HepG2 (cell line): ENCODE measurements at regions not wholly inside any gene's neighbourhood (a gene's known extent, or its start where the extent isn't known, plus 50 kb on each side); places are given as distances from the start of the nearest gene placed in this dataset.

Experiments used
- ATAC-seq: fragments of 200-7000 bp; cut with Tn5 transposase; 3 replicates; pipeline ENCODE4 v1.9.1; 2020; ENCODE audit warnings: mild to moderate bottlenecking, moderate library complexity
- BruUV-seq: library from RNA; stranded (reverse); fragments of 400-500 nt; replicated peaks from 2 replicates; lab custom pipeline; 2021; lab: Mats Ljungman, UMichigan
- CTCF ChIA-PET: fragments of 300-600 bp; formaldehyde crosslinking; extraction: SDS; loops from one replicate; lab custom pipeline; 2021; ENCODE audit warnings: low total read pairs, inconsistent platforms, low intra/inter-chr PET ratio; lab: Yijun Ruan, JAX
- POLR2A ChIA-PET: fragments of 350-600 bp; sonication (Branson Sonifier 250); formaldehyde crosslinking; loops from one replicate; lab custom pipeline; 2020; ENCODE audit warnings: antibody characterized with exemption, inconsistent platforms; lab: Yijun Ruan, JAX
- DNase-seq: peaks from one replicate; pipeline ENCODE4 v3.0.0-alpha.2; 2015; ENCODE audit warnings: low spot score
- FAIRE-seq: peaks from 3 replicates; lab custom pipeline; 2011; peaks lifted over from hg19 to GRCh38; lab: Jason Lieb, UNC
- H2AFZ ChIP-seq: one replicate; pipeline ENCODE4 v1.6.1; 2011; ENCODE audit warnings: low read length, inconsistent platforms
- H3K27ac ChIP-seq: fragments of 300-600 bp; 3 replicates; pipeline ENCODE4 v1.8.0; 2011; ENCODE audit warnings: mixed run types, mild to moderate bottlenecking, mixed read lengths, low read length, inconsistent platforms; ENCODE audit not compliant: insufficient read depth; ENCODE audit errors: extremely low read length
- H3K27me3 ChIP-seq, 2 experiments: fragments of 200-600 bp in 1 of 2; 2 replicates in 1 of 2; 3 replicates in 1 of 2; pipeline versions ENCODE4 v1.6.0 to v1.8.0; 2011; ENCODE audit warnings: low read length in 2 of 2, mild to moderate bottlenecking in 2 of 2, moderate library complexity in 2 of 2, inconsistent platforms in 1 of 2; ENCODE audit not compliant: insufficient read depth in 2 of 2, control insufficient read depth in 1 of 2
- H3K36me3 ChIP-seq, 2 experiments: fragments of 200-600 bp in 1 of 2; replicated peaks in 1 of 2; 2 replicates in 1 of 2; 3 replicates in 1 of 2; pipeline versions ENCODE4 v1.5.1 to v1.8.0; 2011; ENCODE audit warnings: low read length in 2 of 2, inconsistent platforms in 1 of 2; ENCODE audit not compliant: insufficient read depth in 2 of 2, control insufficient read depth in 1 of 2
- H3K4me1 ChIP-seq: 2 replicates; pipeline ENCODE4 v1.5.1; 2012; ENCODE audit warnings: low read length, inconsistent platforms; ENCODE audit not compliant: insufficient read depth
- H3K4me2 ChIP-seq: 2 replicates; pipeline ENCODE4 v1.6.0; 2011; ENCODE audit warnings: low read depth, low read length, inconsistent platforms
- H3K4me3 ChIP-seq, 3 experiments: fragments of 200-600 bp in 1 of 3; sonication (generic), shearing (Covaris generic) in 1 of 3; replicated peaks in 1 of 3; 2 replicates each; pipeline ENCODE4 v1.5.1; 2011 to 2016; ENCODE audit warnings: low read length in 3 of 3, inconsistent platforms in 2 of 3, low read depth in 2 of 3, mild to moderate bottlenecking in 2 of 3, control low read depth in 1 of 3, mixed read lengths in 1 of 3; ENCODE audit not compliant: insufficient read depth in 1 of 3
- H3K79me2 ChIP-seq: one replicate; pipeline ENCODE4 v1.6.1; 2011; ENCODE audit warnings: low read length, inconsistent platforms; ENCODE audit not compliant: insufficient read depth
- H3K9ac ChIP-seq: 2 replicates; pipeline ENCODE4 v1.6.0; 2011; ENCODE audit warnings: mild to moderate bottlenecking, low read depth, low read length, inconsistent platforms; ENCODE audit not compliant: insufficient read depth
- H3K9me3 ChIP-seq: 2 replicates; pipeline ENCODE4 v1.5.1; 2012; ENCODE audit warnings: mild to moderate bottlenecking, low read length
- H4K20me1 ChIP-seq: 2 replicates; pipeline ENCODE4 v1.6.0; 2011; ENCODE audit warnings: inconsistent platforms, mild to moderate bottlenecking, low read length, moderate library complexity; ENCODE audit not compliant: insufficient read depth
- CBX1 ChIP-seq: IDR thresholded peaks from one replicate; pipeline ENCODE4 v1.6.1; 2016; ENCODE audit warnings: antibody characterized with exemption, low read depth
- HDAC6 ChIP-seq: fragments of 200-600 bp; sonication (generic); IDR thresholded peaks from 2 replicates; pipeline ENCODE4 v1.7.0; 2017; ENCODE audit warnings: mild to moderate bottlenecking, antibody characterized with exemption, low read length, low read depth
- KDM3A ChIP-seq: IDR thresholded peaks from 2 replicates; pipeline ENCODE4 v1.6.1; 2018; ENCODE audit warnings: low read depth, missing compliant biosample characterization
- KDM5B ChIP-seq: sonication (generic); formaldehyde crosslinking; IDR thresholded peaks from 2 replicates; pipeline ENCODE4 v1.4.0; 2020; ENCODE audit warnings: missing genetic modification reagents, mild to moderate bottlenecking, borderline replicate concordance
- MAFK ChIP-seq, 2 experiments: IDR thresholded peaks in 1 of 2; conservative IDR thresholded peaks in 1 of 2; 2 replicates each; pipeline ENCODE4 v1.6.1; 2011; ENCODE audit warnings: improper control_type of control experiment in 2 of 2, low read length in 2 of 2
- MED1 ChIP-seq: sonication (generic); formaldehyde crosslinking; IDR thresholded peaks from 2 replicates; pipeline ENCODE4 v1.4.0; 2020; ENCODE audit warnings: missing genetic modification reagents
- MIXL1 ChIP-seq: IDR thresholded peaks from 2 replicates; pipeline ENCODE4 v1.6.1; 2016
- MLLT10 ChIP-seq: sonication (generic); formaldehyde crosslinking; IDR thresholded peaks from 2 replicates; pipeline ENCODE4 v1.4.0; 2020; ENCODE audit warnings: missing genetic modification reagents
- POLR2AphosphoS5 ChIP-seq: IDR thresholded peaks from 2 replicates; pipeline ENCODE4 v1.6.1; 2012; ENCODE audit warnings: low read depth, low read length
- THAP8 ChIP-seq: sonication (generic); formaldehyde crosslinking; IDR thresholded peaks from 2 replicates; pipeline ENCODE4 v1.5.1; 2020; ENCODE audit warnings: missing genetic modification reagents, mild to moderate bottlenecking, borderline replicate concordance
- ZMAT3 ChIP-seq: sonication (generic); formaldehyde crosslinking; conservative IDR thresholded peaks from 2 replicates; pipeline ENCODE4 v1.7.0; 2021; ENCODE audit warnings: missing genetic modification reagents
- ZNF564 ChIP-seq: sonication (generic); formaldehyde crosslinking; IDR thresholded peaks from 2 replicates; pipeline ENCODE4 v1.8.1; 2023; ENCODE audit warnings: mild to moderate bottlenecking, missing genetic modification reagents
- ZNF788 ChIP-seq: sonication (generic); formaldehyde crosslinking; IDR thresholded peaks from 2 replicates; pipeline ENCODE4 v1.5.0; 2020; ENCODE audit warnings: mild to moderate bottlenecking, missing genetic modification reagents, borderline replicate concordance
- ZSCAN22 ChIP-seq: sonication (generic); formaldehyde crosslinking; IDR thresholded peaks from 2 replicates; pipeline ENCODE4 v1.4.0; 2020; ENCODE audit warnings: mild to moderate bottlenecking, missing genetic modification reagents
- WGBS: methylation state at CpG from one replicate; pipeline ENCODE4 v1.1.6; 2017; ENCODE audit warnings: low lambda C conversion rate; 5-methylcytosine and 5-hydroxymethylcytosine counted together
- in situ Hi-C: cut with HindIII; loops from 2 replicates; pipeline ENCODE4 v1.10.0; 2017; ENCODE audit warnings: low pct_unique_long_range_greater_than_20kb; ENCODE audit not compliant: extremely low pct_ligation_motif_present
- intact Hi-C: fragments of 100-400 bp; cut with micrococcal nuclease; formaldehyde crosslinking; loops from one replicate; pipeline ENCODE4 v1.10.0; 2022; ENCODE audit not compliant: unreplicated experiment
- TF ChIP-seq, protein P1 (sequence below): sonication (generic); formaldehyde crosslinking; IDR thresholded peaks from 2 replicates; pipeline ENCODE4 v1.5.0; 2020; ENCODE audit warnings: mild to moderate bottlenecking, missing genetic modification reagents
- TF ChIP-seq, protein P2 (sequence below): sonication (generic); formaldehyde crosslinking; IDR thresholded peaks from 2 replicates; pipeline ENCODE4 v1.4.0; 2020; ENCODE audit warnings: low read depth, mild to moderate bottlenecking, missing genetic modification reagents

- H3K9ac ChIP-seq, result no peak overlapping the region
- DNase-seq (no peak), FAIRE-seq (no peak), ATAC-seq (no peak)
- no peak overlapping the region for H2AFZ ChIP-seq
- in situ Hi-C loops, result no loop called here
- intact Hi-C loops, result no loop called here
- CTCF ChIA-PET, result no interaction called here
- H3K4me2 ChIP-seq, result no peak overlapping the region
- peaks cover 12% of the 10 kb centered on the region; the same call in 1 of the 2 replicates for H3K9me3 ChIP-seq
- no peaks in the 10 kb centered on the region for H3K79me2 ChIP-seq
- POLR2A ChIA-PET, result no interaction called here
- H3K4me1 ChIP-seq, result no peaks in the 10 kb centered on the region
- no peaks in the 10 kb centered on the region for H3K36me3 ChIP-seq
- TF ChIP-seq MAFK (conservative IDR thresholded peaks at IDR 0.05 in 1 of 2, IDR thresholded peaks at IDR 0.05 in 1 of 2; ENCODE audit: low read length in 2 of 2) (peak in 1 of 2 experiments; percentile 64; a peak in 1 of 4 replicates), KDM5B (CRISPR knock-in tag) (no peak)
- TF ChIP-seq, protein P1, sequence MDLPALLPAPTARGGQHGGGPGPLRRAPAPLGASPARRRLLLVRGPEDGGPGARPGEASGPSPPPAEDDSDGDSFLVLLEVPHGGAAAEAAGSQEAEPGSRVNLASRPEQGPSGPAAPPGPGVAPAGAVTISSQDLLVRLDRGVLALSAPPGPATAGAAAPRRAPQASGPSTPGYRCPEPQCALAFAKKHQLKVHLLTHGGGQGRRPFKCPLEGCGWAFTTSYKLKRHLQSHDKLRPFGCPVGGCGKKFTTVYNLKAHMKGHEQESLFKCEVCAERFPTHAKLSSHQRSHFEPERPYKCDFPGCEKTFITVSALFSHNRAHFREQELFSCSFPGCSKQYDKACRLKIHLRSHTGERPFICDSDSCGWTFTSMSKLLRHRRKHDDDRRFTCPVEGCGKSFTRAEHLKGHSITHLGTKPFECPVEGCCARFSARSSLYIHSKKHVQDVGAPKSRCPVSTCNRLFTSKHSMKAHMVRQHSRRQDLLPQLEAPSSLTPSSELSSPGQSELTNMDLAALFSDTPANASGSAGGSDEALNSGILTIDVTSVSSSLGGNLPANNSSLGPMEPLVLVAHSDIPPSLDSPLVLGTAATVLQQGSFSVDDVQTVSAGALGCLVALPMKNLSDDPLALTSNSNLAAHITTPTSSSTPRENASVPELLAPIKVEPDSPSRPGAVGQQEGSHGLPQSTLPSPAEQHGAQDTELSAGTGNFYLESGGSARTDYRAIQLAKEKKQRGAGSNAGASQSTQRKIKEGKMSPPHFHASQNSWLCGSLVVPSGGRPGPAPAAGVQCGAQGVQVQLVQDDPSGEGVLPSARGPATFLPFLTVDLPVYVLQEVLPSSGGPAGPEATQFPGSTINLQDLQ (CRISPR knock-in tag), result no peak
- BruUV-seq, result no TSS peak
- no peaks in the 10 kb centered on the region for H4K20me1 ChIP-seq
- no peak overlapping the region for H3K4me3 ChIP-seq
- no peaks in the 10 kb centered on the region for H3K27me3 ChIP-seq
- no peak overlapping the region for H3K27ac ChIP-seq
- WGBS, result 33% methylated on average over 3 of the region's 3 CpGs
These were observed 487.0 kb downstream of the SUCLG1 start for GRCh38 chr2:83972128-83972527.

GRCh38 chr2:83971547-83971946 is 487.5 kb downstream of the SUCLG1 start:
- Histone ChIP-seq H3K9ac (no peak overlapping the region), H3K4me1 (no peaks in the 10 kb centered on the region), H3K27ac (no peak overlapping the region), H3K9me3 (peaks cover 12% of the 10 kb centered on the region; the same call in 1 of the 2 replicates), H3K4me2 (no peak overlapping the region), H3K27me3 (no peaks in the 10 kb centered on the region), H2AFZ (no peak overlapping the region), H3K36me3 (no peaks in the 10 kb centered on the region), H4K20me1 (no peaks in the 10 kb centered on the region), H3K79me2 (no peaks in the 10 kb centered on the region), H3K4me3 (no peak overlapping the region)
- ATAC-seq (no peak), FAIRE-seq (no peak), DNase-seq (no peak)
- WGBS, result 41% methylated on average over 2 of the region's 2 CpGs
- intact Hi-C loops, result no loop called here
- ChIA-PET CTCF (no interaction called here), POLR2A (no interaction called here)
- in situ Hi-C loops, result no loop called here
- no TSS peak for BruUV-seq
- TF ChIP-seq MIXL1 (CRISPR knock-in tag) (no peak), MLLT10 (no peak), ZNF788 (CRISPR knock-in tag) (no peak), ZMAT3 (CRISPR knock-in tag) (no peak), KDM3A (CRISPR knock-in tag) (no peak), POLR2AphosphoS5 (no peak), HDAC6 (no peak), ZSCAN22 (CRISPR knock-in tag) (no peak), ZNF564 (CRISPR knock-in tag) (no peak), THAP8 (CRISPR knock-in tag) (no peak), CBX1 (no peak), MED1 (CRISPR knock-in tag) (no peak)
- TF ChIP-seq, protein P2, sequence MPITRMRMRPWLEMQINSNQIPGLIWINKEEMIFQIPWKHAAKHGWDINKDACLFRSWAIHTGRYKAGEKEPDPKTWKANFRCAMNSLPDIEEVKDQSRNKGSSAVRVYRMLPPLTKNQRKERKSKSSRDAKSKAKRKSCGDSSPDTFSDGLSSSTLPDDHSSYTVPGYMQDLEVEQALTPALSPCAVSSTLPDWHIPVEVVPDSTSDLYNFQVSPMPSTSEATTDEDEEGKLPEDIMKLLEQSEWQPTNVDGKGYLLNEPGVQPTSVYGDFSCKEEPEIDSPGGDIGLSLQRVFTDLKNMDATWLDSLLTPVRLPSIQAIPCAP (CRISPR knock-in tag), result no peak
